ENCODE measurements at regions not wholly inside any gene's neighbourhood (a gene's known extent, or its start where the extent isn't known, plus 50 kb on each side); places are given as distances from the start of the nearest gene placed in this dataset.

DNA sequence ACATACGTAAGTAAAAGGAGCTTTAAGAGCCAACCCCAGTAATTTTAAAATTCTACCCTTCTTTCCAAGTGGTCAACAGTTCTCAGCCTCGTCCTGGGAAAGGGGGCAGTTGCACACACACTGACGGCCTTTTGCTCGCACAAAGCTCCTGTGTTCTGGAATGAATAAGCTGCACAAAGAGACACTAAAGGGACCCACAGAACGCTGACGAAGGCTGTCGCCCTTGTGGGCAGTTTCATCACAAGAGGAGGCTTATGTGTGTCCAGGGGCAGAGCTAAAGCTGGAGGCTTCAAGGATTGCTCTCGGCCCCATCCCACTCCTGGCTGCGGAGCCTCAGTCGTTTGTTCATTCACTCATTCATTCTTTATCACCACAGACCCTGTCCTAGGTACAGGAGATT, 67.0 kb upstream of the NEK6 start:
- H3K4me1 ChIP-seq (ENCODE audit: control insufficient read depth, extremely low read depth, insufficient read depth, low read length) = no peaks in the 10 kb centered on the region
- no TSS peak for BruUV-seq (replicated peaks)
- DNase-seq (ENCODE audit: low read depth, low spot score) (no peak), FAIRE-seq (no peak)
- H3K79me2 ChIP-seq (ENCODE audit: control insufficient read depth, insufficient read depth, low read length) = no peaks in the 10 kb centered on the region
- H4K20me1 ChIP-seq (replicated peaks; ENCODE audit: control insufficient read depth, extremely low read depth, insufficient read depth, low read length) = no peaks in the 10 kb centered on the region
- no peaks in the 10 kb centered on the region for H3K9me3 ChIP-seq (replicated peaks; ENCODE audit: control insufficient read depth, insufficient read depth, low read length)
- H3K9me1 ChIP-seq (replicated peaks; ENCODE audit: control insufficient read depth, extremely low read depth, insufficient read depth, low read length) = no peaks in the 10 kb centered on the region
- ChIA-PET POLR2A (no interaction called here), CTCF (no interaction called here)
- no peak overlapping the region for H3K4me3 ChIP-seq (replicated peaks in 1 of 3; ENCODE audit: insufficient read depth in 1 of 3, low read depth in 1 of 3, low read length in 3 of 3)
- no peaks in the 10 kb centered on the region for H3K27me3 ChIP-seq (ENCODE audit: control insufficient read depth in 2 of 2, insufficient read depth in 2 of 2, low read length in 2 of 2)
- intact Hi-C loops (cut with micrococcal nuclease) = no loop called here
- H3K9ac ChIP-seq (replicated peaks; ENCODE audit: extremely low read depth, insufficient read depth, low read length) = no peak overlapping the region
- TF ChIP-seq POLR2A (IDR thresholded peaks at IDR 0.05; ENCODE audit: low read depth, low read length) = no peak
- TF ChIP-seq, protein P1, sequence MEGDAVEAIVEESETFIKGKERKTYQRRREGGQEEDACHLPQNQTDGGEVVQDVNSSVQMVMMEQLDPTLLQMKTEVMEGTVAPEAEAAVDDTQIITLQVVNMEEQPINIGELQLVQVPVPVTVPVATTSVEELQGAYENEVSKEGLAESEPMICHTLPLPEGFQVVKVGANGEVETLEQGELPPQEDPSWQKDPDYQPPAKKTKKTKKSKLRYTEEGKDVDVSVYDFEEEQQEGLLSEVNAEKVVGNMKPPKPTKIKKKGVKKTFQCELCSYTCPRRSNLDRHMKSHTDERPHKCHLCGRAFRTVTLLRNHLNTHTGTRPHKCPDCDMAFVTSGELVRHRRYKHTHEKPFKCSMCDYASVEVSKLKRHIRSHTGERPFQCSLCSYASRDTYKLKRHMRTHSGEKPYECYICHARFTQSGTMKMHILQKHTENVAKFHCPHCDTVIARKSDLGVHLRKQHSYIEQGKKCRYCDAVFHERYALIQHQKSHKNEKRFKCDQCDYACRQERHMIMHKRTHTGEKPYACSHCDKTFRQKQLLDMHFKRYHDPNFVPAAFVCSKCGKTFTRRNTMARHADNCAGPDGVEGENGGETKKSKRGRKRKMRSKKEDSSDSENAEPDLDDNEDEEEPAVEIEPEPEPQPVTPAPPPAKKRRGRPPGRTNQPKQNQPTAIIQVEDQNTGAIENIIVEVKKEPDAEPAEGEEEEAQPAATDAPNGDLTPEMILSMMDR (IDR thresholded peaks at IDR 0.05; ENCODE audit: extremely low read depth in 1 of 2, insufficient read depth in 1 of 2, low read depth in 1 of 2, low read length in 2 of 2) = no peak
- no peak for TF ChIP-seq JUN (IDR thresholded peaks at IDR 0.05; ENCODE audit: borderline replicate concordance, insufficient read depth, insufficient read length, low read depth)
- no peak for TF ChIP-seq FOS (IDR thresholded peaks at IDR 0.05; ENCODE audit: borderline replicate concordance, insufficient read depth, low read length)
- TF ChIP-seq EZH2 (IDR thresholded peaks at IDR 0.05; ENCODE audit: borderline replicate concordance, low read depth, low read length, severe bottlenecking) = no peak
- TF ChIP-seq, protein P2, sequence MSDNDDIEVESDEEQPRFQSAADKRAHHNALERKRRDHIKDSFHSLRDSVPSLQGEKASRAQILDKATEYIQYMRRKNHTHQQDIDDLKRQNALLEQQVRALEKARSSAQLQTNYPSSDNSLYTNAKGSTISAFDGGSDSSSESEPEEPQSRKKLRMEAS (IDR thresholded peaks at IDR 0.05; ENCODE audit: insufficient read depth, insufficient read length) = no peak
- dilution Hi-C loops (cut with MboI; ENCODE audit: extremely low pct_ligation_motif_present, low sequenced_read_pairs) = no loop called here
- H3K27ac ChIP-seq (ENCODE audit: insufficient read depth, low read depth, low read length) = no peak overlapping the region
- no peaks in the 10 kb centered on the region for H3K36me3 ChIP-seq (ENCODE audit: control insufficient read depth in 2 of 2, extremely low read depth in 1 of 2, insufficient read depth in 2 of 2, low read length in 2 of 2)
- H3K4me2 ChIP-seq (ENCODE audit: insufficient read depth, low read length) = no peak overlapping the region
- no peak overlapping the region for H2AFZ ChIP-seq (ENCODE audit: low read depth, low read length)
